ENCODE measurements at regions not wholly inside any gene's neighbourhood (a gene's known extent, or its start where the extent isn't known, plus 50 kb on each side); places are given as distances from the start of the nearest gene placed in this dataset.

- TF ChIP-seq, protein P1, sequence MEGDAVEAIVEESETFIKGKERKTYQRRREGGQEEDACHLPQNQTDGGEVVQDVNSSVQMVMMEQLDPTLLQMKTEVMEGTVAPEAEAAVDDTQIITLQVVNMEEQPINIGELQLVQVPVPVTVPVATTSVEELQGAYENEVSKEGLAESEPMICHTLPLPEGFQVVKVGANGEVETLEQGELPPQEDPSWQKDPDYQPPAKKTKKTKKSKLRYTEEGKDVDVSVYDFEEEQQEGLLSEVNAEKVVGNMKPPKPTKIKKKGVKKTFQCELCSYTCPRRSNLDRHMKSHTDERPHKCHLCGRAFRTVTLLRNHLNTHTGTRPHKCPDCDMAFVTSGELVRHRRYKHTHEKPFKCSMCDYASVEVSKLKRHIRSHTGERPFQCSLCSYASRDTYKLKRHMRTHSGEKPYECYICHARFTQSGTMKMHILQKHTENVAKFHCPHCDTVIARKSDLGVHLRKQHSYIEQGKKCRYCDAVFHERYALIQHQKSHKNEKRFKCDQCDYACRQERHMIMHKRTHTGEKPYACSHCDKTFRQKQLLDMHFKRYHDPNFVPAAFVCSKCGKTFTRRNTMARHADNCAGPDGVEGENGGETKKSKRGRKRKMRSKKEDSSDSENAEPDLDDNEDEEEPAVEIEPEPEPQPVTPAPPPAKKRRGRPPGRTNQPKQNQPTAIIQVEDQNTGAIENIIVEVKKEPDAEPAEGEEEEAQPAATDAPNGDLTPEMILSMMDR (IDR thresholded peaks at IDR 0.05): no peak
- TF ChIP-seq POLR2A (IDR thresholded peaks at IDR 0.05): no peak
Measured at GRCh38 chr18:76673281-76674185, 148.8 kb upstream of the ZNF236 start.

Measured in adrenal gland (tissue), 5 donors.